CD14-positive monocyte (primary cell): ENCODE measurements at regions not wholly inside any gene's neighbourhood (a gene's known extent, or its start where the extent isn't known, plus 50 kb on each side); places are given as distances from the start of the nearest gene placed in this dataset.

ENCODE experiments used
- DNase-seq, 3 donors: peaks; one replicate each; pipeline ENCODE4 v3.0.0-alpha.2; 2011 to 2022
- H2AFZ ChIP-seq: 2 replicates; pipeline ENCODE4 v1.6.0; 2012; ENCODE audit warnings: mild to moderate bottlenecking, low read depth, low read length, inconsistent platforms; ENCODE audit not compliant: insufficient read depth, poor library complexity, severe bottlenecking
- H3K27ac ChIP-seq, 2 donors: 1 replicate in 1 of 2; 2 replicates in 1 of 2; pipeline ENCODE4 v1.5.1; 2012 to 2013; ENCODE audit warnings: low read length in 2 of 2, control low read depth in 1 of 2, inconsistent platforms in 1 of 2, low read depth in 1 of 2, mild to moderate bottlenecking in 1 of 2
- H3K27me3 ChIP-seq, 2 donors: one replicate each; pipeline versions ENCODE4 v1.6.0 to v1.6.1; 2011 to 2013; ENCODE audit warnings: low read length in 2 of 2; ENCODE audit not compliant: control insufficient read depth in 2 of 2, insufficient read depth in 2 of 2
- H3K36me3 ChIP-seq, 2 donors: replicated peaks in 1 of 2; 1 replicate in 1 of 2; 2 replicates in 1 of 2; pipeline versions ENCODE4 v1.5.1 to v1.6.1; 2012 to 2013; ENCODE audit warnings: low read length in 2 of 2, control low read depth in 1 of 2, inconsistent platforms in 1 of 2, mild to moderate bottlenecking in 1 of 2; ENCODE audit not compliant: insufficient read depth in 2 of 2, control insufficient read depth in 1 of 2
- H3K4me1 ChIP-seq, 2 donors: 1 replicate in 1 of 2; 2 replicates in 1 of 2; pipeline versions ENCODE4 v1.5.1 to v1.6.1; 2012 to 2013; ENCODE audit warnings: low read length in 2 of 2, control low read depth in 1 of 2, inconsistent platforms in 1 of 2, mild to moderate bottlenecking in 1 of 2, moderate library complexity in 1 of 2; ENCODE audit not compliant: insufficient read depth in 2 of 2, control insufficient read depth in 1 of 2
- H3K4me2 ChIP-seq: replicated peaks from 2 replicates; pipeline ENCODE3; 2012; ENCODE audit warnings: low read length, moderate library complexity, mild to moderate bottlenecking; ENCODE audit not compliant: poor library complexity, severe bottlenecking; ENCODE audit errors: extremely low read depth
- H3K4me3 ChIP-seq, 3 experiments: fragments of 200-600 bp in 1 of 3; sonication (generic) in 1 of 3; replicated peaks in 1 of 3; 1 replicate in 2 of 3; 2 replicates in 1 of 3; pipeline ENCODE4 v1.5.1; 2011 to 2013; ENCODE audit warnings: low read length in 3 of 3, mild to moderate bottlenecking in 3 of 3, control low read depth in 2 of 3, low read depth in 2 of 3, inconsistent platforms in 1 of 3, moderate library complexity in 1 of 3
- H3K79me2 ChIP-seq: 2 replicates; pipeline ENCODE4 v1.6.0; 2012; ENCODE audit warnings: mild to moderate bottlenecking, control low read depth, inconsistent platforms, low read length, moderate library complexity; ENCODE audit not compliant: insufficient read depth
- H3K9ac ChIP-seq: 2 replicates; pipeline ENCODE4 v1.6.0; 2017; ENCODE audit warnings: low read length, mild to moderate bottlenecking; ENCODE audit not compliant: insufficient read depth, poor library complexity, severe bottlenecking
- H3K9me3 ChIP-seq, 2 donors: replicated peaks in 1 of 2; 1 replicate in 1 of 2; 2 replicates in 1 of 2; pipeline versions ENCODE4 v1.5.1 to v1.6.1; 2012 to 2013; ENCODE audit warnings: low read length in 2 of 2, control low read depth in 1 of 2; ENCODE audit not compliant: control insufficient read depth in 1 of 2, insufficient read depth in 1 of 2
- H4K20me1 ChIP-seq: 2 replicates; pipeline ENCODE4 v1.6.0; 2012; ENCODE audit warnings: mild to moderate bottlenecking, low read length, control low read depth, moderate library complexity; ENCODE audit not compliant: insufficient read depth
- H3K27ac Mint-ChIP-seq, 7 donors: one replicate each; pipeline ENCODE4 v1.8.0; 2020; ENCODE audit warnings: mild to moderate bottlenecking in 7 of 7, mixed read lengths in 7 of 7, moderate library complexity in 6 of 7, inconsistent platforms in 2 of 7
- H3K27me3 Mint-ChIP-seq, 3 donors: one replicate each; pipeline ENCODE4 v1.8.0; 2021 to 2022; ENCODE audit warnings: low read depth in 3 of 3, mild to moderate bottlenecking in 3 of 3, mixed read lengths in 3 of 3, moderate library complexity in 3 of 3, inconsistent platforms in 1 of 3
- H3K36me3 Mint-ChIP-seq, 2 donors: one replicate each; pipeline ENCODE4 v1.8.0; 2020; ENCODE audit warnings: mixed read lengths in 2 of 2, inconsistent platforms in 1 of 2, mild to moderate bottlenecking in 1 of 2
- H3K4me1 Mint-ChIP-seq: one replicate; pipeline ENCODE4 v1.8.0; 2020; ENCODE audit warnings: mild to moderate bottlenecking, mixed read lengths
- H3K4me3 Mint-ChIP-seq, 2 donors: one replicate each; pipeline ENCODE4 v1.8.0; 2020; ENCODE audit warnings: mild to moderate bottlenecking in 2 of 2, mixed read lengths in 2 of 2, moderate library complexity in 1 of 2
- H3K9me3 Mint-ChIP-seq, 7 donors: one replicate each; pipeline ENCODE4 v1.8.0; 2020 to 2022; ENCODE audit warnings: mixed read lengths in 7 of 7, mild to moderate bottlenecking in 6 of 7, moderate library complexity in 6 of 7, inconsistent platforms in 2 of 7
- WGBS: methylation state at CpG from one replicate; pipeline ENCODE4 v1.1.5; 2013; ENCODE audit warnings: missing lambda C conversion rate; ENCODE audit not compliant: insufficient coverage; 5-methylcytosine and 5-hydroxymethylcytosine counted together
- intact Hi-C, 2 donors: fragments of 100-400 bp; cut with micrococcal nuclease; formaldehyde crosslinking; loops; one replicate each; pipeline versions ENCODE4 v1.15.0 to v1.15.1; 2023
- TF ChIP-seq, protein P1 (sequence below): fragments of 200-600 bp; IDR thresholded peaks from one replicate; pipeline ENCODE4 v1.8.0; 2022; ENCODE audit warnings: antibody characterized with exemption, mild to moderate bottlenecking

DNA sequence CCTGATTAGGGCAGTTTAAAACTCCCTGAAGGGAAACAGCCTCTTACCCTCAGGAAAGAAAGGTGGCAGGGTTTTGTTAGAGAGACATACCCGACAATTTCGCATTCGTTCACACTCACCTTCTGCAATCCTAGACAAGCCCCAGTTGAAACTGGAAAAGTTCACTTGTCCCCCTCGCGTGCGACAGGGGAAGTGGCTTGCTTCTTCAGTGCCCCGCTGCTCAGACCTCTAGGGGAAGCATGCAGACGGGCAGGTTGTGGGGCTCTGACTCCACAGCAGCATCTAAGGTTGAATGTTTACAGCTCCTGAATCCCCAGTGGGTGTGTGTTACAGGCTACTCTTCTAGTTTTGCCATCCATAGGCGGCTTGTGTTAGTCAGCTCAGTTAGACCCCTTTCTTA is 575.7 kb upstream of the ACO1 start:
- Mint-ChIP-seq H3K27me3 (peaks cover 5 to 7% (median 6%) of the 10 kb centered on the region in 3 donors), H3K27ac (no peak overlapping the region), H3K4me1 (no peaks in the 10 kb centered on the region), H3K9me3 (peaks cover 0 to 5% (median 0%) of the 10 kb centered on the region in 7 donors), H3K4me3 (no peak overlapping the region), H3K36me3 (no peaks in the 10 kb centered on the region)
- H3K79me2 ChIP-seq, result no peaks in the 10 kb centered on the region
- no peak overlapping the region for H3K4me3 ChIP-seq
- TF ChIP-seq, protein P1, sequence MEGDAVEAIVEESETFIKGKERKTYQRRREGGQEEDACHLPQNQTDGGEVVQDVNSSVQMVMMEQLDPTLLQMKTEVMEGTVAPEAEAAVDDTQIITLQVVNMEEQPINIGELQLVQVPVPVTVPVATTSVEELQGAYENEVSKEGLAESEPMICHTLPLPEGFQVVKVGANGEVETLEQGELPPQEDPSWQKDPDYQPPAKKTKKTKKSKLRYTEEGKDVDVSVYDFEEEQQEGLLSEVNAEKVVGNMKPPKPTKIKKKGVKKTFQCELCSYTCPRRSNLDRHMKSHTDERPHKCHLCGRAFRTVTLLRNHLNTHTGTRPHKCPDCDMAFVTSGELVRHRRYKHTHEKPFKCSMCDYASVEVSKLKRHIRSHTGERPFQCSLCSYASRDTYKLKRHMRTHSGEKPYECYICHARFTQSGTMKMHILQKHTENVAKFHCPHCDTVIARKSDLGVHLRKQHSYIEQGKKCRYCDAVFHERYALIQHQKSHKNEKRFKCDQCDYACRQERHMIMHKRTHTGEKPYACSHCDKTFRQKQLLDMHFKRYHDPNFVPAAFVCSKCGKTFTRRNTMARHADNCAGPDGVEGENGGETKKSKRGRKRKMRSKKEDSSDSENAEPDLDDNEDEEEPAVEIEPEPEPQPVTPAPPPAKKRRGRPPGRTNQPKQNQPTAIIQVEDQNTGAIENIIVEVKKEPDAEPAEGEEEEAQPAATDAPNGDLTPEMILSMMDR, result no peak
- WGBS, result 35% methylated on average over 8 of the region's 9 CpGs
- H3K27ac ChIP-seq, result no peak overlapping the region
- no peaks in the 10 kb centered on the region for H3K9me3 ChIP-seq
- no peaks in the 10 kb centered on the region for H3K36me3 ChIP-seq
- DNase-seq, result no peak
- intact Hi-C loops, result no loop called here
- no peak overlapping the region for H3K9ac ChIP-seq
- no peaks in the 10 kb centered on the region for H3K4me1 ChIP-seq
- no peak overlapping the region for H3K4me2 ChIP-seq
- H2AFZ ChIP-seq, result no peak overlapping the region
- no peaks in the 10 kb centered on the region for H3K27me3 ChIP-seq
- no peaks in the 10 kb centered on the region for H4K20me1 ChIP-seq

DNA sequence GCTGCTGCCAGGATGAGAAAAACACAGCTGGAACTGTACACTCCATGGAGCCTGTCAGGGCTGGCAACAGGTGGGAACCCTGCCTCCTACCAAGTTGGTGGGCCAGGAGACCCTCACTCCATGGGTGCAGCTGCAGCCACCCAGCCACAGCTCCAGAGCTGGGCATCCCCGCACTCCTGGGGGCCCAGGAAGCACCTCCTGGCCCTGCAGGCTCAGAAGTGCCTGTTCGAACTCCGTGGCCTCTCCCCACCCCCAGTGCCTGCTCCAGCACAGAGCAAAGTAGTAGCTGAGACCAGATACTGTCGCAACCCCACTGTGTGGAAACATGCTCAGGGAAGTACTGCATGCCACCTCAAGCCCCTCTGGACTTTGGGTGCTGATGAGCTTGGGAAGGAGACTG is 564.0 kb upstream of the ACO1 start:
- Histone ChIP-seq H3K27me3 (no peaks in the 10 kb centered on the region), H3K9ac (no peak overlapping the region), H2AFZ (no peak overlapping the region), H3K79me2 (no peaks in the 10 kb centered on the region), H3K4me3 (no peak overlapping the region), H3K4me1 (no peaks in the 10 kb centered on the region), H3K36me3 (no peaks in the 10 kb centered on the region), H3K27ac (no peak overlapping the region), H3K4me2 (no peak overlapping the region), H4K20me1 (no peaks in the 10 kb centered on the region), H3K9me3 (peaks cover 11 to 16% of the 10 kb centered on the region in 2 donors)
- H3K27ac Mint-ChIP-seq, result no peak overlapping the region
- DNase-seq, result no peak
- intact Hi-C loops, result no loop called here
- no peaks in the 10 kb centered on the region for H3K36me3 Mint-ChIP-seq
- H3K4me3 Mint-ChIP-seq, result no peak overlapping the region
- H3K9me3 Mint-ChIP-seq, result peaks cover 0 to 10% (median 0%) of the 10 kb centered on the region in 7 donors
- TF ChIP-seq, protein P1, result no peak
- no peaks in the 10 kb centered on the region for H3K27me3 Mint-ChIP-seq
- WGBS, result 100% methylated on average over 1 of the region's 4 CpGs
- no peaks in the 10 kb centered on the region for H3K4me1 Mint-ChIP-seq
